Fibroblast of lung (primary cell): ENCODE measurements at regions not wholly inside any gene's neighbourhood (a gene's known extent, or its start where the extent isn't known, plus 50 kb on each side); places are given as distances from the start of the nearest gene placed in this dataset.

Experiments
- DNase-seq, 2 donors: peaks; one replicate each; pipeline versions ENCODE4 v3.0.0 to v3.0.0-alpha.2; 2010; ENCODE audit warnings: low read depth in 2 of 2
- H2AFZ ChIP-seq: 2 replicates; pipeline ENCODE4 v1.5.1; 2012; ENCODE audit warnings: low read length, control low read depth, inconsistent platforms
- H3K27ac ChIP-seq: 2 replicates; pipeline ENCODE4 v1.5.1; 2011; ENCODE audit warnings: low read length, control low read depth; ENCODE audit not compliant: insufficient read depth
- H3K27me3 ChIP-seq: 2 replicates; pipeline ENCODE4 v1.5.1; 2011; ENCODE audit warnings: mild to moderate bottlenecking, low read length; ENCODE audit not compliant: control insufficient read depth, insufficient read depth
- H3K36me3 ChIP-seq: 2 replicates; pipeline ENCODE4 v1.5.1; 2011; ENCODE audit warnings: low read length; ENCODE audit not compliant: control insufficient read depth, insufficient read depth
- H3K4me1 ChIP-seq: 2 replicates; pipeline ENCODE4 v1.5.1; 2011; ENCODE audit warnings: low read length; ENCODE audit not compliant: control insufficient read depth, insufficient read depth; ENCODE audit errors: extremely low read depth
- H3K4me2 ChIP-seq: 2 replicates; pipeline ENCODE4 v1.5.1; 2011; ENCODE audit warnings: low read length, control low read depth; ENCODE audit not compliant: insufficient read depth; ENCODE audit errors: extremely low read depth
- H3K4me3 ChIP-seq, 4 experiments: fragments of 200-600 bp in 1 of 4; sonication (generic) in 1 of 4; replicated peaks in 1 of 4; 2 replicates each; pipeline ENCODE4 v1.5.1; 2011 to 2016; ENCODE audit warnings: low read length in 4 of 4, low read depth in 3 of 4, mild to moderate bottlenecking in 3 of 4, control low read depth in 2 of 4, inconsistent platforms in 1 of 4, mixed read lengths in 1 of 4; ENCODE audit not compliant: insufficient read depth in 1 of 4; ENCODE audit errors: control extremely low read depth in 1 of 4
- H3K79me2 ChIP-seq: 2 replicates; pipeline ENCODE4 v1.5.1; 2012; ENCODE audit warnings: mild to moderate bottlenecking, low read length, inconsistent platforms; ENCODE audit not compliant: control insufficient read depth, insufficient read depth
- H3K9ac ChIP-seq: 2 replicates; pipeline ENCODE4 v1.5.1; 2011; ENCODE audit warnings: mild to moderate bottlenecking, low read length, control low read depth; ENCODE audit not compliant: insufficient read depth
- H3K9me3 ChIP-seq: 2 replicates; pipeline ENCODE4 v1.5.1; 2012; ENCODE audit warnings: low read depth, low read length; ENCODE audit not compliant: control insufficient read depth, insufficient read depth
- H4K20me1 ChIP-seq: 2 replicates; pipeline ENCODE4 v1.5.1; 2011; ENCODE audit warnings: low read length; ENCODE audit not compliant: control insufficient read depth, insufficient read depth; ENCODE audit errors: extremely low read depth
- CTCF ChIP-seq, 2 donors: IDR thresholded peaks in 1 of 2; conservative IDR thresholded peaks in 1 of 2; 1 replicate in 1 of 2; 2 replicates in 1 of 2; pipeline ENCODE4 v1.5.1; 2011 to 2012; ENCODE audit warnings: low read length in 2 of 2, control low read depth in 1 of 2, inconsistent platforms in 1 of 2, low read depth in 1 of 2, mild to moderate bottlenecking in 1 of 2
- EZH2 ChIP-seq: IDR thresholded peaks from 2 replicates; pipeline ENCODE4 v1.5.1; 2012; ENCODE audit warnings: low read length, control low read depth, mild to moderate bottlenecking; ENCODE audit errors: missing control alignments

DNA sequence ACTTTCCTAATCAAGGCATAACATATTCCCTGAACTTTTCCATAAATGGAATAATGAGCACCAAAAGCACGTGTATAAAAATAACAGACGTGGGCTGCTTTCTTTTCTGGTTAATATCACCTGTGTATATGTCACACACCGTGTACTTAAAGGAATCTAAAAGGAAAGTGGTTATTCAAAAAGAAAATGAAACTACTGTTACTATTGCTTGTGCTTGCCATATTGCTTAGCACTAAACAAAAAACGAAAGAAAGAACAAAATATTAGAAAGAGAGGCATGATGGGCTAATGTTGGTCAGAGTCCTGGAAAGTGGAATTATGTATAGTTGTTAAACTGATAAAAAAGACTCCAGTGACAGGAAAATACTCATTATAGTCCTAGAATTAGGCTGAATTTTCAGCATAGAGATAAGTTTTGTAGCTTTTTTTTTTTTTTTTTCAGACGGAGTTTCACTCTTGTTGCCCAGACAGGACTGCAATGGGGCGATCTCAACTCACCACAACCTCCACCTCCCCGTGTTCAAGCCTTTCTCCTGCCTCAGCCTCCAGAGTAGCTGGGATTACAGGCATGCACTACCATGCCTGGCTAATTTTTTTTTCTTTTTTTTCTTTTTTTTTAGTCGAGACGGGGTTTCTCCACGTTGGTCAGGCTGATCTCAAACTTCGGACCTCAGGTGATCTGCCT lies 123.2 kb downstream of the PABPC4L start:
- Histone ChIP-seq H4K20me1 (no peaks in the 10 kb centered on the region), H3K9ac (no peak overlapping the region), H3K4me1 (no peaks in the 10 kb centered on the region), H3K4me2 (no peak overlapping the region), H3K79me2 (no peaks in the 10 kb centered on the region), H2AFZ (no peak overlapping the region), H3K27me3 (no peaks in the 10 kb centered on the region), H3K4me3 (no peak overlapping the region), H3K36me3 (no peaks in the 10 kb centered on the region), H3K9me3 (no peaks in the 10 kb centered on the region), H3K27ac (no peak overlapping the region)
- peak in 1 of 2 donors; percentile 1 for DNase-seq
- TF ChIP-seq CTCF (conservative IDR thresholded peaks at IDR 0.05 in 1 of 2, IDR thresholded peaks at IDR 0.05 in 1 of 2; ENCODE audit: low read depth in 1 of 2, low read length in 2 of 2), result no peak
- no peak for TF ChIP-seq EZH2

DNA sequence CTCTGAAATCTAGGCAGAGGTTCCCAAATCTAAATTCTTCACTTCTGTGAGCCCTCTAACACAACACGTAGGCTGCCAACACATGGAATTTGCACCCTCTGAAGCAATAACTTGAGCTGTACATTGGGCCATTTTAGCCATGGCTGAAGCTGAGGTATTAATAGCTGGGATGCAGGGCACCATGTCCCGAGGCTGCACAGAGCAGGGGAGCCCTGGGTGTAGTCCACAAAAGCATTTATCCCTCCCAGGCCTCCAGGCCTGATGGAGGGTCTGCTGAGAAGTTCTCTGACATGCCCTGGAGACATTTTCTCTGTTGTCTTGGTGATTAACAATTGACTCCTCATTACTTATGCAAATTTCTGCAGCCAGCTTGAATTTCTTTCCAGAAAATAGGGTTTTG lies 127.9 kb downstream of the PABPC4L start:
- DNase-seq, result no peak
- no peaks in the 10 kb centered on the region for H3K36me3 ChIP-seq

DNA sequence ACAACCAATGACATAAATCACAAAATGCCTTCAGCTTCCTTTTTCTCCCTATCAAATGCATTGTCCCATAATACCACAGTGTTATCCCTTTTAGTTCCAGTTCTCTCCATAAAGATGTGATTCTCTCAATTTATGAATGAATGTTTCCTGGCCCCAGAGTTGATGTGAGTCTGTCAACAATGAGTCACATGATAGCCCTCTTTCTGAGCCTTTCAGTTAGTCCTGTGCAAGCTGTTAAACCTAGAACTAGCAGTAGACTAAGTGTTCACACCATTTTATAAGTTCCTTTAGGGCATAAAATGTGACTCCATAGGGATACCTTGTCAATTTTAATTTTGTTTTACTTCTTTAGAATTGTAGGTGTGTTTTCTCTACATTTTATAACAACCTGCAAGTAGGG lies 129.5 kb downstream of the PABPC4L start:
- Histone ChIP-seq H3K27me3 (no peaks in the 10 kb centered on the region), H3K4me1 (no peaks in the 10 kb centered on the region), H3K9me3 (no peaks in the 10 kb centered on the region), H3K27ac (no peak overlapping the region), H3K4me2 (no peak overlapping the region), H3K79me2 (no peaks in the 10 kb centered on the region), H2AFZ (no peak overlapping the region), H3K36me3 (no peaks in the 10 kb centered on the region), H3K4me3 (no peak overlapping the region), H4K20me1 (no peaks in the 10 kb centered on the region), H3K9ac (no peak overlapping the region)
- TF ChIP-seq CTCF (conservative IDR thresholded peaks at IDR 0.05 in 1 of 2, IDR thresholded peaks at IDR 0.05 in 1 of 2; ENCODE audit: low read depth in 1 of 2, low read length in 2 of 2) (no peak), EZH2 (no peak)
- no peak for DNase-seq

More for the DNA sequence above, 127.9 kb downstream of the PABPC4L start:
- Histone ChIP-seq H3K79me2 (no peaks in the 10 kb centered on the region), H3K4me3 (no peak overlapping the region), H3K9me3 (no peaks in the 10 kb centered on the region), H3K9ac (no peak overlapping the region), H3K4me2 (no peak overlapping the region), H3K4me1 (no peaks in the 10 kb centered on the region), H4K20me1 (no peaks in the 10 kb centered on the region), H3K27ac (no peak overlapping the region), H3K27me3 (no peaks in the 10 kb centered on the region), H2AFZ (no peak overlapping the region)
- TF ChIP-seq EZH2, result no peak
- no peak for TF ChIP-seq CTCF (conservative IDR thresholded peaks at IDR 0.05 in 1 of 2, IDR thresholded peaks at IDR 0.05 in 1 of 2; ENCODE audit: low read depth in 1 of 2, low read length in 2 of 2)
